ENCODE measurements at regions not wholly inside any gene's neighbourhood (a gene's known extent, or its start where the extent isn't known, plus 50 kb on each side); places are given as distances from the start of the nearest gene placed in this dataset.

- TF ChIP-seq, protein P1, sequence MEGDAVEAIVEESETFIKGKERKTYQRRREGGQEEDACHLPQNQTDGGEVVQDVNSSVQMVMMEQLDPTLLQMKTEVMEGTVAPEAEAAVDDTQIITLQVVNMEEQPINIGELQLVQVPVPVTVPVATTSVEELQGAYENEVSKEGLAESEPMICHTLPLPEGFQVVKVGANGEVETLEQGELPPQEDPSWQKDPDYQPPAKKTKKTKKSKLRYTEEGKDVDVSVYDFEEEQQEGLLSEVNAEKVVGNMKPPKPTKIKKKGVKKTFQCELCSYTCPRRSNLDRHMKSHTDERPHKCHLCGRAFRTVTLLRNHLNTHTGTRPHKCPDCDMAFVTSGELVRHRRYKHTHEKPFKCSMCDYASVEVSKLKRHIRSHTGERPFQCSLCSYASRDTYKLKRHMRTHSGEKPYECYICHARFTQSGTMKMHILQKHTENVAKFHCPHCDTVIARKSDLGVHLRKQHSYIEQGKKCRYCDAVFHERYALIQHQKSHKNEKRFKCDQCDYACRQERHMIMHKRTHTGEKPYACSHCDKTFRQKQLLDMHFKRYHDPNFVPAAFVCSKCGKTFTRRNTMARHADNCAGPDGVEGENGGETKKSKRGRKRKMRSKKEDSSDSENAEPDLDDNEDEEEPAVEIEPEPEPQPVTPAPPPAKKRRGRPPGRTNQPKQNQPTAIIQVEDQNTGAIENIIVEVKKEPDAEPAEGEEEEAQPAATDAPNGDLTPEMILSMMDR (conservative IDR thresholded peaks at IDR 0.05; ENCODE audit: low read depth, low read length) = no peak
- TF ChIP-seq EZH2 (IDR thresholded peaks at IDR 0.05; ENCODE audit: borderline replicate concordance, low read depth, low read length, poor library complexity, severe bottlenecking) = no peak
Observed at GRCh38 chr6:140285998-140286690, 911.7 kb upstream of the CITED2 start.

Data from A673 (cell line).